Activated effector memory CD4-positive, alpha-beta T cell treated with anti-CD3 and anti-CD28 coated beads, Interleukin-2, amount 50 U/mL, for 16 hours (primary cell): ENCODE measurements at regions not wholly inside any gene's neighbourhood (a gene's known extent, or its start where the extent isn't known, plus 50 kb on each side); places are given as distances from the start of the nearest gene placed in this dataset.

Source experiments
- DNase-seq: peaks from one replicate; pipeline ENCODE4 v3.0.0-alpha.2; 2020

GRCh38 chr13:103308667-103309066 lies 242.4 kb upstream of the SLC10A2 start:
- no peak for DNase-seq

GRCh38 chr13:103306163-103306562 lies 239.9 kb upstream of the SLC10A2 start:
- no peak for DNase-seq

GRCh38 chr13:103303078-103303651 lies 236.9 kb upstream of the SLC10A2 start:
- no peak for DNase-seq

- no peak for DNase-seq
These were observed 236.5 kb upstream of the SLC10A2 start for GRCh38 chr13:103302676-103303075.

- DNase-seq, result no peak
These were observed 232.9 kb upstream of the SLC10A2 start for GRCh38 chr13:103299079-103299478.

GRCh38 chr13:103297083-103297482 lies 230.9 kb upstream of the SLC10A2 start:
- DNase-seq, result no peak

DNA sequence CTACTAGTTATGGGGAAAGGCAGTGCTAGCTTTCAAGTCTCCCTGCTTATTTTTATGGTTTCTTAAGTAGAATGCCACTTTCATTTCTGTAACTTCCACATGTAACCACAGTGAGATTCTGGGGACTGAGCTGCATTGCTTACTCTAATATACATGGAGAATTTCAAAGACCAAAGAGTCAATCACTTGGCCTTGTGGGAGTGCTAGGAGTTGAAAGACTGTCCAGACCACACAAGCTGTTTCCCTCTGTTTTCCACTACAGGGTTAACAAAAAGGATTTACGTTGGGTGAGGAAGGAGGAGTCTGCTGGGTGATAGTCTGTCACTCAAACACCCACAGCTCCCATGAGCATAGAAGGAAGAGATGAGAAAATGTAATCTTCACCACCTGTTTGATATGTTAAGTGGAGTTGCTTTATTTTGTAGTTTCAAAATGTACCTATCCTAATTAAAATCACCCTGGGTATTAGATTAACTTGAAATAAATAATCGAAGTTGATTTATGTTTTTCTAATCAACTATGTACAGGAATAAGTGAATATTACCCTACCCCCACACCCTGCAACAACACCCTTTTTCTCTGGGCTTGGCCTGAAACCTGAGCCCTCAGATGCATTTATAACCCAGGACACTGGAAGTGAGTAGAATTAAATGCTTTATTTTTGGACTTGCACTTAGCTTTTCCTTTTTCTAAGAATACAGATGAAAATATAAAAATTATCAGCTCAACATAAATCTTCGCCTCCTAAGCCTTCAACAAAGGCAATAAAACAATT lies 225.8 kb upstream of the SLC10A2 start:
- DNase-seq, result no peak

- no peak for DNase-seq
These were observed 225.0 kb upstream of the SLC10A2 start for GRCh38 chr13:103291226-103291625.

DNA sequence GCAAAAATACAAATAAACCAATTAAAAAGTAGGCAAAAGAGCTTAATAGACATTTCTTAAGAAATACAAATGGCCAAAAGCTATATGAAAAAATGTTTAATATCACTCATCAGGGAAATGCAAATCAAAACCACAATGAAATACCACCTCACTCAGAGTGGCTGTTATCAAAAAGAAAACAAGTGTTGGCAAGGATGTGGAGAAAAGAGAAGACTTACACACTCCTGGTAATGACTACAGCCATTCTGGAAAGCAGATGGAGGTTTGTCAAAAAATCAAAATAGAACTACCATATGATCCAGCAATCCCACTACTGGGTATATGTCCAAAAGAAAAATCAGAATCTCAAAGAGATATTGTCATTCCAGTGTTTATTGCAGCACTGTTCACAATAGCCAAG lies 223.5 kb upstream of the SLC10A2 start:
- DNase-seq, result no peak

DNA sequence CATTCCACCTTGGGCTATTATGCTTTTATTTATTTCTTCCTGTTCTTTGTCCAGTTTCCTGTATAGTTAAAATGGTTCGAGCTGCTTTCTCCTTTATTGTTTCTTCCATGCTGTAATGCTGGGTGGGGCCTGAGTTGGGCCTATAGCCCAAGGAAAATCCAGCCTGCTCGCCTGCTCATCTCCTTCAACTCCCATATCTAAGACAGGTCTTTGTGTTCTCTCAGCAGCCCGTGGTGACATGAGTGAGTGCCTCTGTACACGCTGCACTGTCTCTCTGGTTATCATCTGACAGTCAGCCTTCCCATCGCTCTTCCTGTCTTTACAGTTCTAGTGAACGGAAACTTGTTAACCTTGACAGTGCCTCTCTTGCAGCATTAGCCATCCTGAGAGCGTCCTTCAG lies 221.9 kb upstream of the SLC10A2 start:
- DNase-seq, result no peak

DNA sequence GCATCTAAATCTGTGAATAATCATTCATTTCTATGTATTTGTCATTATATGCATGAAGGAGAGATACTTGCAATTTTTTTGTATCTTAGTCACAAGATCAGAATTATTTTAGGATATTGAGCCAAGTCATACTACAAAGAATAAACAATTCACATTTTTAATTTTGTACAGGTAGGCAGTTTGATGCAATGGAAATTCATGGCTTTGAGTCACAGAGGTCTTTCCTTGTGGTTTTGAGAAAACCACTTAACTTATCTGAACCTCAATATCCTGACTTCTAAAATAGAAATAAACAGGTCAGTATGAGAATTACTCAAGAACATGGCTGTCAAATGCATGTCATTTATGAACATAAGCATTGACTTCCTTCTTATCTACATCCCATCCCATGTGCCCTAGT lies 221.4 kb upstream of the SLC10A2 start:
- no peak for DNase-seq

- DNase-seq, result no peak
These were observed 218.2 kb upstream of the SLC10A2 start for GRCh38 chr13:103284466-103284865.

GRCh38 chr13:103283451-103283820 lies 217.2 kb upstream of the SLC10A2 start:
- no peak for DNase-seq

- DNase-seq, result no peak
These were observed 216.6 kb upstream of the SLC10A2 start for GRCh38 chr13:103282571-103283450.

- no peak for DNase-seq
These were observed 211.9 kb upstream of the SLC10A2 start for GRCh38 chr13:103277959-103278694.

GRCh38 chr13:103276775-103277498 lies 210.7 kb upstream of the SLC10A2 start:
- no peak for DNase-seq

- no peak for DNase-seq
These were observed 209.5 kb upstream of the SLC10A2 start for GRCh38 chr13:103275722-103276121.

- DNase-seq, result no peak
These were observed 208.9 kb upstream of the SLC10A2 start for GRCh38 chr13:103275081-103275480.

GRCh38 chr13:103273825-103274224 lies 207.6 kb upstream of the SLC10A2 start:
- no peak for DNase-seq

- no peak for DNase-seq
These were observed 206.6 kb upstream of the SLC10A2 start for GRCh38 chr13:103272770-103273169.

GRCh38 chr13:103263448-103263847 lies 197.2 kb upstream of the SLC10A2 start:
- DNase-seq, result no peak

DNA sequence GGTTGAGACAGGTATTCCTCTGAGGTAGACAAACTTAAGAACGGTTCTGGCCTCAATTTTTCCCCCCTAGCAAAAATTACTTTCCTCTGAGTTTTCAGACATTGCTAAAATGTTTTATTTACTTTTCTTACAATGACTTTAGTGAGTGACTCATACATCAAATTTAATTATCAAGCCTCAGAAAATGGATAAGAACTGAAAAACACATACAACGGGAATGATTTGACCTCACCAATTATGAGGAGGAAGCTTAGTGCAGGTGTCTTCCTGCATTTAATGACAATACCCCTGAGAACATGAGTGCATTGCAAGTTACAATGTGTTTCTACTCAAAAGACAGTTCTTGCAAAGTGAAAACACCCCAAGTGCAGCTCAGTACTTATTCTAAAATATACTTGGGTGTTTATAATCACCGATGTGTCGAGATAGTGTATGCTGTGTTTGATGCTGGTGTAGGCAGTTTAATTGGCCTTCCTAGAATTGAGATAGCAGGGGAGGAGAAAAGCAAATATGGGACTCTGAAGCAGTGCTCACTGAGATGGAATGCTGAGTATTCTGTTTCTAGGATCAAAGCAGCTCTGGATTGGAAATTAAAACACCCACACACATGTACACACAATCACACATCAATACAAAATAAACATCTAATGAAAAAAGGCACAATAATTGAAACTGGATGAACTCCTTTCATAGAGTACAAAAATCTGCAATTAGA lies 189.5 kb upstream of the SLC10A2 start:
- no peak for DNase-seq
